ENCODE measurements at regions not wholly inside any gene's neighbourhood (a gene's known extent, or its start where the extent isn't known, plus 50 kb on each side); places are given as distances from the start of the nearest gene placed in this dataset.
A peak's percentile ranks its signal among the peaks of the same experiment; 100 is the strongest.

- no peak overlapping the region for H3K4me3 ChIP-seq
- H3K4me1 ChIP-seq (replicated peaks): peaks cover 11% of the 10 kb centered on the region
- H3K36me3 ChIP-seq: no peaks in the 10 kb centered on the region
- intact Hi-C loops (cut with DNase I): no loop called here
- 28% methylated on average over 6 of the region's 6 CpGs for WGBS
- H3K27me3 ChIP-seq (replicated peaks; ENCODE audit: insufficient read depth): no peaks in the 10 kb centered on the region
- DNase-seq (ENCODE audit: low spot score): no peak
- H3K9me3 ChIP-seq: no peaks in the 10 kb centered on the region
- peak overlapping the region; percentile 30 to 50 for H3K27ac ChIP-seq
- TF ChIP-seq, protein P1, sequence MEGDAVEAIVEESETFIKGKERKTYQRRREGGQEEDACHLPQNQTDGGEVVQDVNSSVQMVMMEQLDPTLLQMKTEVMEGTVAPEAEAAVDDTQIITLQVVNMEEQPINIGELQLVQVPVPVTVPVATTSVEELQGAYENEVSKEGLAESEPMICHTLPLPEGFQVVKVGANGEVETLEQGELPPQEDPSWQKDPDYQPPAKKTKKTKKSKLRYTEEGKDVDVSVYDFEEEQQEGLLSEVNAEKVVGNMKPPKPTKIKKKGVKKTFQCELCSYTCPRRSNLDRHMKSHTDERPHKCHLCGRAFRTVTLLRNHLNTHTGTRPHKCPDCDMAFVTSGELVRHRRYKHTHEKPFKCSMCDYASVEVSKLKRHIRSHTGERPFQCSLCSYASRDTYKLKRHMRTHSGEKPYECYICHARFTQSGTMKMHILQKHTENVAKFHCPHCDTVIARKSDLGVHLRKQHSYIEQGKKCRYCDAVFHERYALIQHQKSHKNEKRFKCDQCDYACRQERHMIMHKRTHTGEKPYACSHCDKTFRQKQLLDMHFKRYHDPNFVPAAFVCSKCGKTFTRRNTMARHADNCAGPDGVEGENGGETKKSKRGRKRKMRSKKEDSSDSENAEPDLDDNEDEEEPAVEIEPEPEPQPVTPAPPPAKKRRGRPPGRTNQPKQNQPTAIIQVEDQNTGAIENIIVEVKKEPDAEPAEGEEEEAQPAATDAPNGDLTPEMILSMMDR (IDR thresholded peaks at IDR 0.05): no peak
- no peak for TF ChIP-seq POLR2A (IDR thresholded peaks at IDR 0.05)
- no peak for TF ChIP-seq POLR2AphosphoS5 (IDR thresholded peaks at IDR 0.05)
These were observed 104.2 kb upstream of the CASZ1 start for GRCh38 chr1:10900691-10901090.

- 41% methylated on average over 18 of the region's 29 CpGs for WGBS
- peak overlapping the region; percentile 30 to 50 for H3K27ac ChIP-seq
- no peaks in the 10 kb centered on the region for H3K27me3 ChIP-seq (replicated peaks; ENCODE audit: insufficient read depth)
- H3K36me3 ChIP-seq: no peaks in the 10 kb centered on the region
- TF ChIP-seq POLR2AphosphoS5 (IDR thresholded peaks at IDR 0.05): peak; percentile 51
- TF ChIP-seq, protein P1 (IDR thresholded peaks at IDR 0.05): no peak
- DNase-seq (ENCODE audit: low spot score): peak; percentile 62
- peaks cover 11% of the 10 kb centered on the region for H3K4me1 ChIP-seq (replicated peaks)
- intact Hi-C loops (cut with DNase I): no loop called here
- H3K4me3 ChIP-seq: no peak overlapping the region
- H3K9me3 ChIP-seq: no peaks in the 10 kb centered on the region
These were observed 104.8 kb upstream of the CASZ1 start for GRCh38 chr1:10901091-10901890.

DNA sequence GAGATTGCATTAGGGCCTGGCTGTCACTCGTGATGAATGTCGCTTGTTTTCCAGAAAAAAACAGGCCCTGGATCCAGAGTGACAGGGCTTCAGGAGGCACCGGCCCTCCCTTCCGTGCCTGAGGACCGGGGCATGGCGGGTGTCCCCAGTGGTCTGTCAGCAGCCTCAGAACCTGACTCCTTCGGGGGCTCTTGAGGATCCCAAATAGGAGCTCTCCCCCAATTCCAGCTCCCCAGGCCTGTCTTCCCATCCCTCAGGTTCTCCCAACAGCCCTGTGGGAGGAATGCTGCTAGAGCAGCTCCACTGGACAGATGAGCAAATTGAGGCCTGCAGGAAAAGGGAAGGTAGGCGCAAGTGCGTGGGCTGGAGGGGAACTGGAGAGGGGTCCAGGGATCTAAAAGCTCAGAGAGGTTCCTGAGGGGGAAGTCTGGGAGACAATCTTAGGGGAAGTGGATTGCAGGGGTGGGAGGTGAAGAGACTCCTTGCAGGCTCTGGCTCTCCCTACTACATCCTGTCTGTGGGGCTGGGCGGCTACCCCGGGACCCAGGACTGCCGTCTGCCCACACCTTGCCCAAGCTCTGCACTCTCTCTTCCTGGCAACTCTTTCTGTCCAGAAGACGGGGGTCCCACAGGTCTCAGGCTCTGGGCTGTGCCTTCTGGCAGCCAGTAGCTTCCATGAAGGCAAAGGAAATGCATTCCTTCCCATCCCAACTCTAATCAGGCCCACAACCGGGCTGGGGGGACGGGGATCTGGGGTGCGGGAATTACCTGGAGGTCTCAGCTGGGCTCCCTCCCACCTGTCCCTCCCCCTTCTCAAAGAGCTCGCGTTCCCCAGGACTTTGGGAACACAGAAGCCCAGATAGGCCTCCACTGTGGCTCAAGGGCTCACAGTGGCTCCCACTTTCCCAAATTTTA is 105.7 kb upstream of the CASZ1 start:
- intact Hi-C loops (cut with DNase I): no loop called here
- Histone ChIP-seq H3K9me3 (no peaks in the 10 kb centered on the region), H3K27me3 (replicated peaks; ENCODE audit: insufficient read depth) (no peaks in the 10 kb centered on the region), H3K4me1 (replicated peaks) (peaks cover 11% of the 10 kb centered on the region), H3K27ac (peak overlapping the region in 1 of 2 donors; percentile 30), H3K36me3 (no peaks in the 10 kb centered on the region), H3K4me3 (no peak overlapping the region)
- TF ChIP-seq, protein P1 (IDR thresholded peaks at IDR 0.05): no peak
- TF ChIP-seq POLR2A (IDR thresholded peaks at IDR 0.05) (no peak), POLR2AphosphoS5 (IDR thresholded peaks at IDR 0.05) (no peak)
- no peak for DNase-seq (ENCODE audit: low spot score)
- 89% methylated on average over 17 of the region's 18 CpGs for WGBS

DNA sequence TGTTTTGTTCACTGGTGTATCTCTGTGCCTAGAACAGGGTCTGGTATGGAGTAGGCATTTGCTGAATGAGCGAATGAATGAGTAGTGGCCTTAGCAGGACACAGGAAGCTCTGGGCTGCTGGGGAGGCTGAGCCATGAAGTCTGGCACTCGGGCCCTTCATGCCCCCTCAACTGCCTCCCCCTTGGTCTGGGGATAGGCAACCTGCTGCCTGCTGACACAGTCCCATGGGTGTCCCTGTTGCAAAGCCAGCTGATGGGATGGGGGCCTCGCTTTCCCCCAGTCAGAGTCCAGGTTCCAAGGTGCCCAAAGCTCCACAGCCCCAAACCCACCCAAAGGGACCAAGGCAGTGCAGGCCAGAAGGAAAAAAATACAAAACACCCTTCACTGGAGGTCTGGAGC is 107.0 kb upstream of the CASZ1 start:
- H3K4me1 ChIP-seq (replicated peaks): peaks cover 11% of the 10 kb centered on the region
- no peak for DNase-seq (ENCODE audit: low spot score)
- TF ChIP-seq, protein P1 (IDR thresholded peaks at IDR 0.05): no peak
- TF ChIP-seq POLR2AphosphoS5 (IDR thresholded peaks at IDR 0.05): no peak
- TF ChIP-seq POLR2A (IDR thresholded peaks at IDR 0.05): no peak
- H3K9me3 ChIP-seq: no peaks in the 10 kb centered on the region
- no peaks in the 10 kb centered on the region for H3K36me3 ChIP-seq
- WGBS: 92% methylated on average over 3 of the region's 3 CpGs
- intact Hi-C loops (cut with DNase I): no loop called here
- no peak overlapping the region for H3K27ac ChIP-seq
- no peaks in the 10 kb centered on the region for H3K27me3 ChIP-seq (replicated peaks; ENCODE audit: insufficient read depth)
- no peak overlapping the region for H3K4me3 ChIP-seq

Data from prostate gland (tissue), 2 donors.